ENCODE measurements at regions not wholly inside any gene's neighbourhood (a gene's known extent, or its start where the extent isn't known, plus 50 kb on each side); places are given as distances from the start of the nearest gene placed in this dataset.

DNA sequence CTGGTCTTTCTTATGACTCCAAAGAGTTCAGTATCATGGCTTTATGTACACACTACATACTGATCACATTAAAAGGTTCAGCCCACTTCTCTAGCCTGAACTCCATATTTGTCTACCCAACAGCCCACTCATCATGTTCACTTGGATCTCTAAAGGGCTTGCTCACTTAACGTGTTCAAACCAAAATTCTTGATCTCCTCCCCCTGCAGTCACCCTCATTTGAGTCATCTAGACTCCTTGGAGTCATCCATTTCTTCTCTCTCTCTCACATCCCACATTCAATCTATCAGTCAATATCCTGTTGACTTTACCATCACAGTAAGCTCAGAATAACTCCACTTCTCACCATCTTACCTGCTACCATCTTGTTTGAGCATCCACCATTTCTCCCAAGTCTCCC is 148.4 kb upstream of the ARID2 start:
- Histone ChIP-seq H3K9ac (no peak overlapping the region), H3K36me3 (replicated peaks in 1 of 2; ENCODE audit: control insufficient read depth in 1 of 2, insufficient read depth in 2 of 2, low read length in 1 of 2) (no peaks in the 10 kb centered on the region), H4K20me1 (ENCODE audit: insufficient read depth) (no peaks in the 10 kb centered on the region), H3K4me1 (ENCODE audit: control insufficient read depth in 1 of 2, insufficient read depth in 2 of 2, low read depth in 1 of 2, low read length in 1 of 2) (no peaks in the 10 kb centered on the region), H3K27me3 (ENCODE audit: insufficient read depth) (no peaks in the 10 kb centered on the region), H3K4me3 (ENCODE audit: low read depth in 2 of 2, low read length in 1 of 2) (no peak overlapping the region), H3K9me3 (no peaks in the 10 kb centered on the region), H2AFZ (ENCODE audit: low read depth) (no peak overlapping the region), H3K79me2 (ENCODE audit: insufficient read depth) (no peaks in the 10 kb centered on the region), H3K27ac (ENCODE audit: low read depth in 2 of 2, low read length in 1 of 2) (no peak overlapping the region), H3F3A (replicated peaks; ENCODE audit: insufficient read depth) (no peaks in the 10 kb centered on the region), H3K4me2 (no peak overlapping the region), H3K9me2 (no peaks in the 10 kb centered on the region)
- ChIA-PET CTCF (no interaction called here), POLR2A (no interaction called here)
- 38% methylated on average over 1 of the region's 1 CpG for WGBS (ENCODE audit: low lambda C conversion rate)
- DNase-seq: no peak
- no peak for TF ChIP-seq RXRA (IDR thresholded peaks at IDR 0.05; ENCODE audit: borderline replicate concordance, low read depth)
- TF ChIP-seq GABPA (IDR thresholded peaks at IDR 0.05; ENCODE audit: low read depth): no peak
- no peak for TF ChIP-seq FOXJ3 (CRISPR knock-in tag; IDR thresholded peaks at IDR 0.05)
- no peak for TF ChIP-seq MEF2A (IDR thresholded peaks at IDR 0.05; ENCODE audit: borderline replicate concordance, low read depth)
- TF ChIP-seq, protein P1, sequence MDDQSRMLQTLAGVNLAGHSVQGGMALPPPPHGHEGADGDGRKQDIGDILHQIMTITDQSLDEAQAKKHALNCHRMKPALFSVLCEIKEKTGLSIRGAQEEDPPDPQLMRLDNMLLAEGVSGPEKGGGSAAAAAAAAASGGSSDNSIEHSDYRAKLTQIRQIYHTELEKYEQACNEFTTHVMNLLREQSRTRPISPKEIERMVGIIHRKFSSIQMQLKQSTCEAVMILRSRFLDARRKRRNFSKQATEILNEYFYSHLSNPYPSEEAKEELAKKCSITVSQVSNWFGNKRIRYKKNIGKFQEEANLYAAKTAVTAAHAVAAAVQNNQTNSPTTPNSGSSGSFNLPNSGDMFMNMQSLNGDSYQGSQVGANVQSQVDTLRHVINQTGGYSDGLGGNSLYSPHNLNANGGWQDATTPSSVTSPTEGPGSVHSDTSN (IDR thresholded peaks at IDR 0.05): no peak
- TF ChIP-seq, protein P2, sequence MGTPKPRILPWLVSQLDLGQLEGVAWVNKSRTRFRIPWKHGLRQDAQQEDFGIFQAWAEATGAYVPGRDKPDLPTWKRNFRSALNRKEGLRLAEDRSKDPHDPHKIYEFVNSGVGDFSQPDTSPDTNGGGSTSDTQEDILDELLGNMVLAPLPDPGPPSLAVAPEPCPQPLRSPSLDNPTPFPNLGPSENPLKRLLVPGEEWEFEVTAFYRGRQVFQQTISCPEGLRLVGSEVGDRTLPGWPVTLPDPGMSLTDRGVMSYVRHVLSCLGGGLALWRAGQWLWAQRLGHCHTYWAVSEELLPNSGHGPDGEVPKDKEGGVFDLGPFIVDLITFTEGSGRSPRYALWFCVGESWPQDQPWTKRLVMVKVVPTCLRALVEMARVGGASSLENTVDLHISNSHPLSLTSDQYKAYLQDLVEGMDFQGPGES (IDR thresholded peaks at IDR 0.05; ENCODE audit: low read depth, low read length): no peak
- TF ChIP-seq NRF1 (IDR thresholded peaks at IDR 0.05; ENCODE audit: low read depth, low read length): no peak
- TF ChIP-seq, protein P3, sequence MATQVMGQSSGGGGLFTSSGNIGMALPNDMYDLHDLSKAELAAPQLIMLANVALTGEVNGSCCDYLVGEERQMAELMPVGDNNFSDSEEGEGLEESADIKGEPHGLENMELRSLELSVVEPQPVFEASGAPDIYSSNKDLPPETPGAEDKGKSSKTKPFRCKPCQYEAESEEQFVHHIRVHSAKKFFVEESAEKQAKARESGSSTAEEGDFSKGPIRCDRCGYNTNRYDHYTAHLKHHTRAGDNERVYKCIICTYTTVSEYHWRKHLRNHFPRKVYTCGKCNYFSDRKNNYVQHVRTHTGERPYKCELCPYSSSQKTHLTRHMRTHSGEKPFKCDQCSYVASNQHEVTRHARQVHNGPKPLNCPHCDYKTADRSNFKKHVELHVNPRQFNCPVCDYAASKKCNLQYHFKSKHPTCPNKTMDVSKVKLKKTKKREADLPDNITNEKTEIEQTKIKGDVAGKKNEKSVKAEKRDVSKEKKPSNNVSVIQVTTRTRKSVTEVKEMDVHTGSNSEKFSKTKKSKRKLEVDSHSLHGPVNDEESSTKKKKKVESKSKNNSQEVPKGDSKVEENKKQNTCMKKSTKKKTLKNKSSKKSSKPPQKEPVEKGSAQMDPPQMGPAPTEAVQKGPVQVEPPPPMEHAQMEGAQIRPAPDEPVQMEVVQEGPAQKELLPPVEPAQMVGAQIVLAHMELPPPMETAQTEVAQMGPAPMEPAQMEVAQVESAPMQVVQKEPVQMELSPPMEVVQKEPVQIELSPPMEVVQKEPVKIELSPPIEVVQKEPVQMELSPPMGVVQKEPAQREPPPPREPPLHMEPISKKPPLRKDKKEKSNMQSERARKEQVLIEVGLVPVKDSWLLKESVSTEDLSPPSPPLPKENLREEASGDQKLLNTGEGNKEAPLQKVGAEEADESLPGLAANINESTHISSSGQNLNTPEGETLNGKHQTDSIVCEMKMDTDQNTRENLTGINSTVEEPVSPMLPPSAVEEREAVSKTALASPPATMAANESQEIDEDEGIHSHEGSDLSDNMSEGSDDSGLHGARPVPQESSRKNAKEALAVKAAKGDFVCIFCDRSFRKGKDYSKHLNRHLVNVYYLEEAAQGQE (IDR thresholded peaks at IDR 0.05; ENCODE audit: low read depth, low read length): no peak
- TF ChIP-seq JUND (IDR thresholded peaks at IDR 0.05): no peak
- TF ChIP-seq RAD21 (IDR thresholded peaks at IDR 0.05; ENCODE audit: low read length): no peak
- no peak for TF ChIP-seq GATA2 (CRISPR knock-in tag; IDR thresholded peaks at IDR 0.05)
- TF ChIP-seq, protein P4, sequence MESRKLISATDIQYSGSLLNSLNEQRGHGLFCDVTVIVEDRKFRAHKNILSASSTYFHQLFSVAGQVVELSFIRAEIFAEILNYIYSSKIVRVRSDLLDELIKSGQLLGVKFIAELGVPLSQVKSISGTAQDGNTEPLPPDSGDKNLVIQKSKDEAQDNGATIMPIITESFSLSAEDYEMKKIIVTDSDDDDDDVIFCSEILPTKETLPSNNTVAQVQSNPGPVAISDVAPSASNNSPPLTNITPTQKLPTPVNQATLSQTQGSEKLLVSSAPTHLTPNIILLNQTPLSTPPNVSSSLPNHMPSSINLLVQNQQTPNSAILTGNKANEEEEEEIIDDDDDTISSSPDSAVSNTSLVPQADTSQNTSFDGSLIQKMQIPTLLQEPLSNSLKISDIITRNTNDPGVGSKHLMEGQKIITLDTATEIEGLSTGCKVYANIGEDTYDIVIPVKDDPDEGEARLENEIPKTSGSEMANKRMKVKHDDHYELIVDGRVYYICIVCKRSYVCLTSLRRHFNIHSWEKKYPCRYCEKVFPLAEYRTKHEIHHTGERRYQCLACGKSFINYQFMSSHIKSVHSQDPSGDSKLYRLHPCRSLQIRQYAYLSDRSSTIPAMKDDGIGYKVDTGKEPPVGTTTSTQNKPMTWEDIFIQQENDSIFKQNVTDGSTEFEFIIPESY (IDR thresholded peaks at IDR 0.05; ENCODE audit: borderline replicate concordance, low read depth): no peak
- TF ChIP-seq, protein P5, sequence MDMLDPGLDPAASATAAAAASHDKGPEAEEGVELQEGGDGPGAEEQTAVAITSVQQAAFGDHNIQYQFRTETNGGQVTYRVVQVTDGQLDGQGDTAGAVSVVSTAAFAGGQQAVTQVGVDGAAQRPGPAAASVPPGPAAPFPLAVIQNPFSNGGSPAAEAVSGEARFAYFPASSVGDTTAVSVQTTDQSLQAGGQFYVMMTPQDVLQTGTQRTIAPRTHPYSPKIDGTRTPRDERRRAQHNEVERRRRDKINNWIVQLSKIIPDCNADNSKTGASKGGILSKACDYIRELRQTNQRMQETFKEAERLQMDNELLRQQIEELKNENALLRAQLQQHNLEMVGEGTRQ (IDR thresholded peaks at IDR 0.05; ENCODE audit: borderline replicate concordance, low read depth, low read length): no peak
- no peak for TF ChIP-seq FOXM1 (IDR thresholded peaks at IDR 0.05; ENCODE audit: low read depth)
- TF ChIP-seq YY1 (IDR thresholded peaks at IDR 0.05; ENCODE audit: low read depth): no peak
- TF ChIP-seq, protein P6, sequence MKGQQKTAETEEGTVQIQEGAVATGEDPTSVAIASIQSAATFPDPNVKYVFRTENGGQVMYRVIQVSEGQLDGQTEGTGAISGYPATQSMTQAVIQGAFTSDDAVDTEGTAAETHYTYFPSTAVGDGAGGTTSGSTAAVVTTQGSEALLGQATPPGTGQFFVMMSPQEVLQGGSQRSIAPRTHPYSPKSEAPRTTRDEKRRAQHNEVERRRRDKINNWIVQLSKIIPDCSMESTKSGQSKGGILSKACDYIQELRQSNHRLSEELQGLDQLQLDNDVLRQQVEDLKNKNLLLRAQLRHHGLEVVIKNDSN (IDR thresholded peaks at IDR 0.05; ENCODE audit: borderline replicate concordance, low read depth): no peak
- no peak for TF ChIP-seq EP300 (IDR thresholded peaks at IDR 0.05; ENCODE audit: borderline replicate concordance in 1 of 2, low read depth in 1 of 2, low read length in 1 of 2)
- no peak for TF ChIP-seq FOSL2 (IDR thresholded peaks at IDR 0.05; ENCODE audit: borderline replicate concordance, low read depth)
- no peak for TF ChIP-seq ELF1 (IDR thresholded peaks at IDR 0.05)
- no peak for TF ChIP-seq SMC3 (IDR thresholded peaks at IDR 0.05; ENCODE audit: low read depth, low read length)

Data from SK-N-SH (cell line).